Esophagus mucosa (tissue), 1 donor: ENCODE measurements at regions not wholly inside any gene's neighbourhood (a gene's known extent, or its start where the extent isn't known, plus 50 kb on each side); places are given as distances from the start of the nearest gene placed in this dataset.
"Not testable (repeated sequence)": the region's sequence is repeated elsewhere in the genome, so short reads cannot be mapped to it uniquely, and the experiment has no call there.

Experiments
- ATAC-seq: fragments of 200-7000 bp; cut with Tn5 transposase; one replicate; pipeline ENCODE4 v1.9.1; 2020
- donor health status: DM: yes; HTN: yes; CAD: no.

DNA sequence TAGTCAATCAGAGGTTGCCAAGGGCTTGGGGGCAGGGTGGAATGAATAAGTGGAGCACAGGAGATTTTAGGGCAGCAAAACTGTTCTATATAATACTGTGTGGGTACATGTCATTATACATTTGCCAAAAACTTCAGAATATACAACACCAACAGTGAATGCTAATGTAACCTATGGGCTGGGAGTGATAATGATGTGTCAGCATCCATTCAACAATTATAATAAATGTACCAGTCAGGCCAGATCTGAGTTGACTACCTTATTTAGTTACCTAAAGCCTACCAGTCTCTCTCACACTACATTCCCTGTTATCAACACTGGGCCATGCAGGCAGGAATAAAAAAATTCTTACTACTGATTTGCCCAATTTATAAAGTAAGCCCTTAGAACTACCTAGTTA, 884.5 kb downstream of the TLE1 start:
- ATAC-seq: no peak

DNA sequence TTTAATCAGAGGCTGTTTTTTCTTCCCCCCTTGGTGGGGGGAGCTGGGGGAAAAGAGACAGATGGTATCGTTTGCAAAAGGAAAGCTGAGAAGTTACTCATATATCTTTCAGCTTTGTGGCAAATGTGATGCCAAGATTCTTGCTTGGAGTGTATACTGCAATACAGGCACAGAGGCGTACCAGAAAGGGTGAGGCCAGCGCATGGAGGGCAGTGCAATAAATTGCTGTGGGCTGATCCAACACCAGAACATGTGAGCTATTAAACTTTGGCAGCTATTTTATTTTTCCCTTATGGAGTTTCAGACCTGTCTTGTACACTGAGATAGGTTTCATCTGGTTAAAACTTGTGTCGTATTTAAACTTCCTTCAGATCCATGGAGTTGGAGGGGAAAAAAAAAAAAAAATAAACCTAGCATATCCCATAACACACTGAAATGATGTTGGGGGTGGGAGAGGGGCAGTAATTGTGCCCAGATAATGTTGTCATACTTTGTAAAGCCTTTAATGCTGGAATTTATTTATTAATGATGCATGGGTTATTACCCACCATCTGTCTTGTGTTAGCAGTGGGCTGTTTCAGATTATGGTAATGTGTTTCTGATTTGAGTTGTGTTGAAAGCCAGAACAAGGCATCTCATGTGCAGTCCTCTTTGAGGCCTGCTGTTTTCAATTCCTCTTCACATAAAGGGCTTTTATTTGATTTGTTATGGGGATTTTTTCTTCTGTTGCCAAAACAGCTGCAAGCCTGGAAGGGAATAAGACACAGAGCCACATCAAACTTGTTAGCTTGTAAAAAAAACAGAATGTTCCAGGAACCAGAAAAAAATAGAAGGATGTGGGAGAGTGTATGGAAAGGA, 891.3 kb downstream of the TLE1 start:
- no peak for ATAC-seq

- no peak for ATAC-seq
Observed at GRCh38 chr9:80797101-80797829, 892.1 kb downstream of the TLE1 start.

DNA sequence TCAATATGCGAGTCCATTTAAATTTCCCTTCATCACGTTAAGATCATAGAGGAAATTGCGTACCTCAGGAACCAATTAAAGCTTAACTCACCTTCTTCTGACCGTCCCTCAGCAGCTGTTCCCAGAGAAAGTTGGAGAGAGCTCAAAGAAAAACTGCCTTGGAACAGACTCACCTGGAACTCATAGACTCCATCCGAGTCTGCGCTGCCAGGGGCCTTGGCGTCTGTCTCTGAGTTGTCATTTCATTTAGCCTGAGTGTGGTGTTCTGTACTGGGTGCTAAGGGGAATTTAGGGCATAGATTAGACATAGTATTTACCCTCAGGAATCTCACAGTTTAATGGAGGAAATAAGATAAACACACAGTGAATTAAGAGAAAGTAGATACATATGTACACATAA, 892.7 kb downstream of the TLE1 start:
- ATAC-seq: no peak

DNA sequence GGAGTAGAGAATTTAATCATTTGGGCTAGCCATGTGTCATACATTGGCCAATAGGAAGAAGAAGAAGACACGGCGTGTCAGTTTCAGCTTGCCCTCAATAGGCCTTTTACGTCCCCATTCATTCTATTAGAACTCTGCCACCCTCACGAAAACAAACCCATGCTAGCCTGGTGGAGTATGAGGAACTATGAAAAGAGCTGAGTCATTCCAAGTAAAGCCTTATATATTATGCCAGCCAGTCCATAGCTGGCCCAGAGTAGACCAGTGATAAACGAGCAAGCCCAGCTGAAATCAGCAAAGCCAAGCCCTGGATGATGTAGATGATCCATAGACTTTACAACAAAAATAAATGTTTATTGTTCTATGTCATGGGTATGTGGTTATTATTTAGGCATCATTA, 895.1 kb downstream of the TLE1 start:
- no peak for ATAC-seq

GRCh38 chr9:80793706-80794105, 895.6 kb downstream of the TLE1 start:
- ATAC-seq: no peak

- no peak for ATAC-seq
Observed at GRCh38 chr9:80792726-80793125, 896.6 kb downstream of the TLE1 start.

GRCh38 chr9:80791836-80792235, 897.5 kb downstream of the TLE1 start:
- no peak for ATAC-seq

GRCh38 chr9:80790764-80791163, 898.6 kb downstream of the TLE1 start:
- ATAC-seq: no peak

- ATAC-seq: no peak
Observed at GRCh38 chr9:80789831-80790230, 899.5 kb downstream of the TLE1 start.

DNA sequence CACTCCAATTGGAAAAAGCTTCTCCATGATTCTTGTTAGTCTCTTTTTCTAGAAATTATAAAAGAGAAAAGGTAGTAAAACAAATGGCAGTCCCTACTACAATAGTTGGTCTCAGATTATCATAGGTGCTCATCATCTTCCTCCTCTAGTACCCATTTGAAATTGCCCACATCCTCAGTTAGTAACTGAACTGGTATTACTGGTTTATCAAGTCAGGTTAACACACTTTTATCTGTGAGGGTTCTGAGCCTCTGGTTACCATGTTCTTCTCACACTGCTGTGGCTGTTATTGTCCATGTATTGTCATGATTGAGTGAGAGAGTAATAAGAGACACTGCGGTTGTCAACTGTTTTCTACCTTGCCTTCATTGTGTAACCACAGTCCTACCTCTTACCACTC, 901.7 kb downstream of the TLE1 start:
- ATAC-seq: no peak

- no peak for ATAC-seq
Observed at GRCh38 chr9:80784647-80785046, 904.7 kb downstream of the TLE1 start.

GRCh38 chr9:80775971-80776370, 913.4 kb downstream of the TLE1 start:
- no peak for ATAC-seq

GRCh38 chr9:80775530-80775929, 913.8 kb downstream of the TLE1 start:
- ATAC-seq: no peak

DNA sequence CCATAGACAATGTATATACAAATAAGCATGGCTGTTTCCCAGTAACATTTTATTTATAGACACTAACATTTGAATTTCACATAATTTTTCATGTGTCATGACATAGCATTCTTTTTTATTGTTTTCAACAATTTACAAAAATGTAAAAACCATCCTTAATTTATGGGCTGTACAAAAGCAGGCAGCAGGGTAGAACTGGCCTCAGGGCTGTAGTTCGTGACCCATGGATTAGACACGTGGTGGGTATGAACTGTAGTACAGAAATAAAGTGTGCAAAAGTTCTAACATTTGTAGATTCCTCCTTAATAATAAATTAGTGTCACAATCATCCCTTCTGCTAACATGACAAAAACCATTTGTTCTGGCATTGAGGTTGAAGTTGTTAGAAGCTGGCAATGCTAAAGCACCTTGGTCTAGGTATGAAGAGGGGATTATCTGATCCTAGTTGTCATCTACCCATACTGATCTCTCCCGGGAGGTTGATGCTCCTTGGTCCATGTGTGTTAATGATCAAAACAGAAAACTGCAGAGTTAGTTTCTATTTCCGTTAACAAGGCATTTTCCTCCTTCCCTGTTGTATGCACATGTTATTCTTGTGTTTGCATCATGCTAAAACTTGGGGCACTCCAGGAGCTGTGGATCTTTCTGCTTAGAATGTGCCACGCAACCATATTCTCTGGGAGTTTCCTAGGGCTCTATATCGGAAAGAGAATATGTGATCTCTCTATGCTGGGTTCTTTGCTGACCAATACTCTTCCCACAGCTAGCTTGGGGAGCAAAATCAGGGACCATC, 917.6 kb downstream of the TLE1 start:
- ATAC-seq: no peak

DNA sequence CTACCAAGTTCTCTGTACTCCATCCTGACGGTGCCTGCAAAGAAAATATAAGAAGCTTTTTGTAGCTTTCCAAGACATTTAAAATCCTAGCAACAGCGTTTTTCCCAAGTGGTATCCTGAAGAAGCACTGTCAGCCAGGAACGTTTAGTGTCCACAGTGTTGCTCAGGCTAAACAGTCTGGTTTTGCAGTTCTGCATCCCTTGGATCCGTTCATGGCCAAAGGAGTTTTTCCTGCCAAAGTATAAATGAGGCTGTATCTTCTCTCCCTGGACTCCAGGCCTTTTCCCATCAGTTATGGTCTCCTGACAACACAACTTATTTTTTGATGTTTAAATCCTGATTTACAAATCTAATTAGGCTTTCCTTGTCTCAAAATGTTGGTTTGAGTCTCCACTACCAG, 925.8 kb downstream of the TLE1 start:
- ATAC-seq: no peak

DNA sequence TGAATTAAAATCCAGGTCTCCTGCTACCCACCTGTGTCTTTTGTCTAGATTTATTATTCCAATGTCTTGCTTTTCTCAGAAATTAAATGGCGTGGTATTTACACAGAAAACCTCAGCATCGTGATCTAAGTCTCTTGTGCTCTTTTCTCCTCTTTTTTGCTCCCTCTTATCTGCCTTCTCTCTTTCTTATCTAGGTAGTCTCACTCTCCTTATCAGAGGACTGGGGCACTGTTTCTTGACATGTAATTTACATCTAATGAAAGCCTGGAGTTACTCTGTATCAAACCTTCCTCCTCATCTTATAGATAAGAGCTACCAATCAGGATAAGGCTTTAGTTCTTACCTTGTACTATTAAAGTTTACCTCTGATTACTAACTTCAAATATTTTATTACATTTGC, 933.8 kb downstream of the TLE1 start:
- no peak for ATAC-seq

DNA sequence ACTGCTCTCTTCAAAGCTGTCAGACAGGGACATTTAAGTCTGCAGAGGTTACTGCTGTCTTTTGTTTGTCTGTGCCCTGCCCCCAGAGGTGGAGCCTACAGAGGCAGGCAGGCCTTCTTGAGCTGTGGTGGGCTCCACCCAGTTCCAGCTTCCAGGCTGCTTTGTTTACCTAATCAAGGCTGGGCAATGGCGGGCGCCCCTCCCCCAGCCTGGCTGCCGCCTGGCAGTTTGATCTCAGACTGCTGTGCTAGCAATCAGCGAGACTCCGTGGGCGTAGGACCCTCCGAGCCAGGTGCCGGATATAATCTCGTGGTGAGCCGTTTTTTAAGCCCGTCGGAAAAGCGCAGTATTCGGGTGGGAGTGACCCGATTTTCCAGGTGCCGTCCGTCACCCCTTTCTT, 942.3 kb downstream of the TLE1 start:
- ATAC-seq: not testable (repeated sequence)

GRCh38 chr9:80732506-80732905, 956.8 kb downstream of the TLE1 start:
- no peak for ATAC-seq

GRCh38 chr9:80720579-80720978, 968.8 kb downstream of the TLE1 start:
- ATAC-seq: peak; percentile 63

DNA sequence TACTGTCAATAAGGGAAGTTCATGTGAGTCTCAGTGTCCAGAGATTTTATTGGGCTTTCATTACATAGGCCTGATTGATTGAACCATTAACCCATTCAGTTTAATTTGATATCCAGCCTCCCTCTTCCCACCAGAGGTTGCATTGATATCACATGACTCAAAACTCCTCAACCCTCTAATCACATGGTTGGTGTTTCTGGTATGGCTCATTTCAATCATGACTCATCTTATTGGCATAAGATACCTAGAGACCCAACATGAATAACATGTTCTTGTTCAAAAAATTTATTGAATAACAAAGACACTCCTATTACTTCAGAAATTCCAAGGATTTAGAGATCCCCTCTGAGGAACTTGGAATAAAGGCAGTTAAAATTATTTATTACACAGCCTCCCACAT, 982.2 kb downstream of the TLE1 start:
- no peak for ATAC-seq

DNA sequence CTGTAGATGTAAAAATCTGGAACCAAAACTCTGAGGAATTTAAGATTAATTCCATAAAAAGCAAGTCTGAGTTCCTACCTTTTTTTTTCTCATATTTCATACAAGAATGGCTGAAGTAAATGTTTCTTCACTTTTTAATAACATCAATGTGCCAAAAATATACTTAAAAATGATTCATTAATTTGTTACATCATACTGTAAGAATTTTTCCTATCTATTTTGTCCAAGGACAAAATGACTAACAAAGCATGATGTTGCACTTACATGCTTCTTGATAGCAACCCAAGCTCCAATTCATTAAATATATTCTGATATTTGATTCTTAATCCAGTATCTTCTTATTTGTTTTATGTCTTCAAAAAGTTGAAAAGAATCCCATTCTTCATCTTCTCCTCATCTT, 988.3 kb downstream of the TLE1 start:
- ATAC-seq: no peak

DNA sequence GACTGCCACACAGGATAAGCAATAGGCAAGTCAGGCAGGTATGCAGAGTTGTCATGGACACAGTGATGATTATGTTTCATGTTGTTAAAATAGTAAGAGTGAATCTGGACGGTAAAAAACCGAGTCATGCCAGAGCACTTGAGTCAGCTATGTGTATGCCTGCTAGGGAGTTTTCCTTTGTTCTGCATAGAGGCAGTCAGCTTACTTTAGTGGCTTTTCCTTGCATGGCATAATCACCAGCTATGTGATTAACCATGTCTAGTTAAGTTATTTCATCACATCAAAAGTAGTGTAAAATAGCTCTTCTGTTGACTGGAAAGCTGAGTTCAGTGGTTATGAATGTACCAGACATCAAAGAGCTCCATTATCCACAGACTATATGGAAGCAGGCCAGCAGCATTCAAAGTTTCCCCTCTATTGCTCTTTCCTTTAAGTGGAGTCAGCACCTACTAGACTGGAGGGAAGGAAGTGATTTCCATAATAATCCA, 989.8 kb downstream of the TLE1 start:
- peak; percentile 89 for ATAC-seq
